Endothelial cell (in vitro differentiated cells): ENCODE measurements at regions not wholly inside any gene's neighbourhood (a gene's known extent, or its start where the extent isn't known, plus 50 kb on each side); places are given as distances from the start of the nearest gene placed in this dataset.
"Not testable (repeated sequence)": the region's sequence is repeated elsewhere in the genome, so short reads cannot be mapped to it uniquely, and the experiment has no call there.

Experiments
- DNase-seq: peaks from one replicate; pipeline ENCODE4 v3.0.0; 2021; ENCODE audit warnings: low spot score
- H3K27ac Mint-ChIP-seq: one replicate; pipeline ENCODE4 v1.8.0; 2021; ENCODE audit warnings: mixed read lengths, inconsistent platforms; ENCODE audit not compliant: unreplicated experiment
- H3K27me3 Mint-ChIP-seq: one replicate; pipeline ENCODE4 v1.8.0; 2021; ENCODE audit warnings: mild to moderate bottlenecking, moderate library complexity, mixed read lengths, inconsistent platforms; ENCODE audit not compliant: unreplicated experiment
- H3K36me3 Mint-ChIP-seq: one replicate; pipeline ENCODE4 v1.8.0; 2021; ENCODE audit warnings: mild to moderate bottlenecking, low read depth, mixed read lengths, inconsistent platforms; ENCODE audit not compliant: unreplicated experiment
- H3K4me1 Mint-ChIP-seq: one replicate; pipeline ENCODE4 v1.8.0; 2021; ENCODE audit warnings: mild to moderate bottlenecking, mixed read lengths, inconsistent platforms; ENCODE audit not compliant: unreplicated experiment
- H3K4me3 Mint-ChIP-seq: one replicate; pipeline ENCODE4 v1.8.0; 2021; ENCODE audit warnings: mild to moderate bottlenecking, mixed read lengths, inconsistent platforms; ENCODE audit not compliant: unreplicated experiment
- H3K9me3 Mint-ChIP-seq: one replicate; pipeline ENCODE4 v1.8.0; 2021; ENCODE audit warnings: mixed read lengths, inconsistent platforms; ENCODE audit not compliant: unreplicated experiment
- CTCF ChIP-seq: fragments of 200-600 bp; sonication (generic); IDR thresholded peaks from one replicate; pipeline ENCODE4 v1.5.0; 2021; ENCODE audit warnings: antibody characterized with exemption; ENCODE audit not compliant: unreplicated experiment

GRCh38 chr12:30296486-30296885 is 399.2 kb downstream of the IPO8 start:
- H3K4me1 Mint-ChIP-seq = no peaks in the 10 kb centered on the region
- H3K27ac Mint-ChIP-seq = no peak overlapping the region
- no peaks in the 10 kb centered on the region for H3K36me3 Mint-ChIP-seq
- no peak for DNase-seq
- H3K9me3 Mint-ChIP-seq = no peaks in the 10 kb centered on the region
- TF ChIP-seq CTCF = no peak
- no peak overlapping the region for H3K4me3 Mint-ChIP-seq
- H3K27me3 Mint-ChIP-seq = no peaks in the 10 kb centered on the region

DNA sequence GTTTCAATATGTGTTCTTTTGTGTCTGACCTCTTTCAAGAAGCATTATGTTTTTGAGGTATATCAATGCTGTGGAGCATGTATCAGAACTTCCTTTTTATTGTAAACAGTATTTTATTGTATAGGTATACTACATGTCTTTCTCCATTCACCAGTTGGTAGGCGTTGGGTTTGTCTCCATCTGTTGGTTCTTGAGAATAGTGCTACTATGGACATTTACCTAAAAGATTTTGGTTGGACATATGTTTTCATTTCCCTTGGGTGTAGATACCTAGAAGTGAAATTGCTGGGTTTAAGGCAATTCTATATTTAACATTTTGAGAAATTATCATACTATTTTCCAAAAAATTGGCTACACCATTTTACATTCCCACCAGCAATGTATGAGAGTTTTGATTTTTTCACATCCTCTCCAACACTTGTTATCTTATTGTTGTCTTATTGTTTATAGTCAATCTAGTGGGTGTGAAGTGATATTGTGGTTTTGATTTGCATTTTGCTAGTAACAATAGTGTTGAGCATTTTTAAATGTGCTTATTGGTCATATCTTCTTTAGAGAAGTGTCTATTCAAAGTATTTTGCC is 409.2 kb downstream of the IPO8 start:
- peak; percentile 11 for DNase-seq
- peak; percentile 57 for TF ChIP-seq CTCF
- no peaks in the 10 kb centered on the region for H3K4me1 Mint-ChIP-seq
- H3K4me3 Mint-ChIP-seq = no peak overlapping the region
- no peaks in the 10 kb centered on the region for H3K27me3 Mint-ChIP-seq
- no peaks in the 10 kb centered on the region for H3K9me3 Mint-ChIP-seq
- no peaks in the 10 kb centered on the region for H3K36me3 Mint-ChIP-seq
- H3K27ac Mint-ChIP-seq = no peak overlapping the region

GRCh38 chr12:30278401-30278800 is 417.3 kb downstream of the IPO8 start:
- H3K27ac Mint-ChIP-seq = no peak overlapping the region
- H3K27me3 Mint-ChIP-seq = no peaks in the 10 kb centered on the region
- H3K4me3 Mint-ChIP-seq = no peak overlapping the region
- no peaks in the 10 kb centered on the region for H3K4me1 Mint-ChIP-seq
- no peak for TF ChIP-seq CTCF
- H3K9me3 Mint-ChIP-seq = peaks cover 2% of the 10 kb centered on the region
- no peaks in the 10 kb centered on the region for H3K36me3 Mint-ChIP-seq
- no peak for DNase-seq

DNA sequence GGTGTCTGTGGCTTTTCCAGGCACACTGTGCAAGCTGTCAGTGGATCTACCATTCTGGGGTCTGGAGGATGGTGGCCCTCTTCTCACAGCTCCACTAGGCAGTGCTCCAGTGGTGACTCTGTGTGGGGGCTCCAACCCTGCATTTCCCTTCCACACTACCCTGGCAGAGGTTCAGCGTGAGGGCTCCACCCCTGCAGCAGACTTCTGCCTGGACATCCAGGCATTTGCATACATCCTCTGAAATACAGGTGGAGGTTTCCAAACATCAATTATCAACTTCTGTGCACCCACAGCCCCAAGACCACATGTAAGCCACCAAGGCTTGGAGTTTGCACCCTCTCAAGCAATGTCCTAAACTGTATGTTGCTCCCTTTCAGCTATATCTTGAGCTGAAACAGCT is 423.2 kb downstream of the IPO8 start:
- H3K4me3 Mint-ChIP-seq, H3K9me3 Mint-ChIP-seq, H3K36me3 Mint-ChIP-seq, H3K27ac Mint-ChIP-seq, H3K4me1 Mint-ChIP-seq, DNase-seq, H3K27me3 Mint-ChIP-seq: not testable (repeated sequence)

DNA sequence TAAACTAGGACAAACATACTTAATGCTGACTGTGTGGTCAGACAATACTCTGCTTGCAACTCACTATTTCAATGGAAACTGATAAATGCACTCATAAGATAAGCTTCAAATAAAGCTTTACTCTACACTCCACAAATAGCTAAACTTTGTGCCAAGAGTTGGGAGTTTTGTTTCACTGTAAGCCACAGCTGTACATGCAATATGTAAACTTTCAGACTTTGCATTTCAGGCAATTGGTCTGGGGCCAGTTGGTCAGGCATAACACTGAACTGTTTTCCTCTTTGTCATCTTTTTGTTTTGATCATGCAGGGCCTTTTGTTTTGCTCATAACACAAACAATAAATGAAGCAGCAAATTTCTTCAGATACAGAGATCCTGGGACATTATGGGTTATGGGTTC is 426.2 kb downstream of the IPO8 start:
- no peaks in the 10 kb centered on the region for H3K4me1 Mint-ChIP-seq
- no peak overlapping the region for H3K4me3 Mint-ChIP-seq
- no peaks in the 10 kb centered on the region for H3K27me3 Mint-ChIP-seq
- no peaks in the 10 kb centered on the region for H3K36me3 Mint-ChIP-seq
- no peak for TF ChIP-seq CTCF
- no peak overlapping the region for H3K27ac Mint-ChIP-seq
- DNase-seq = no peak
- H3K9me3 Mint-ChIP-seq = peaks cover 9% of the 10 kb centered on the region
